GM19397 (cell line): ENCODE measurements at regions not wholly inside any gene's neighbourhood (a gene's known extent, or its start where the extent isn't known, plus 50 kb on each side); places are given as distances from the start of the nearest gene placed in this dataset.

ENCODE experiments used
- ATAC-seq: cut with Tn5 transposase; IDR thresholded peaks from one replicate; pipeline ENCODE4 v1.9.1; 2021; ENCODE audit warnings: mild to moderate bottlenecking, moderate library complexity; ENCODE audit not compliant: unreplicated experiment

DNA sequence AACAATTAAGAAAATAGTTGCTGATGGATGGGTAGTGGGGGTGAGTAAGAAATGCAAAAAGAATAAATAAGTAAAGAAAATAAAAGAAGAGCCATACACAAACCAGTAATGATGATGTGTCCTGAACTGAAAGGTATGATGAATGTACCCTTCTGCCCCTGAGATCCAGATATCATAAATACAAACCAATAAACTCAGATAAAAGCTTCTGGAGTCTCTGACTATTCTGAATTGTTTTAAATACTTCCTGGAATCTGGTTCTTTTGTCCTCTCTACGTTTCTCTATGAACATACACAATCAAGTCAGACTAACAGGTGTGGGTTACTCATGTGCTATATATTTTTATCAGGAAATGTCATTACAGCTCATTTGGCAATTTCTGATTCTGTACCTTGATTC is 153.4 kb downstream of the PPP1R2C start:
- no peak for ATAC-seq

GRCh38 chrX:42619068-42619467 is 158.9 kb downstream of the PPP1R2C start:
- ATAC-seq: no peak

- ATAC-seq: no peak
These were observed 161.0 kb downstream of the PPP1R2C start for GRCh38 chrX:42616981-42617380.

DNA sequence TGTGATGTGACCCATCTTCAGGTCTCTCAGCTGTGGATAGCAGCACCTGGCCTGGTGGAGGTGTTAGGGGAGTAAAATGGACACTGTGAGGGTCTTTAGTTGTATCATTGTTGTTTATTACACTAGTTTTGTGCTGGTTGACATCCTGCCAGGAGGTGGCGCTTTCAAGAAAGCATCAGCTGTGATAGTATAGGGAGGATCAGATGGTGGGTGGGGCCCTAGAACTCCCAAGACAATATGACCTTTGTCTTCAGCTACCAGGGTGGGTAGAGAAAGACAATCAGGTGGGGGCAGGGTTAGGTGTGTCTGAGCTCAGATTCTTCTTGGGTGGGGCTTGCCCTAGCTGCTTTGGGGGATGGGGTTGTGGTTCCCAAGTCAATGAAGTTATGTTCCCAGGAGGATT is 162.8 kb downstream of the PPP1R2C start:
- no peak for ATAC-seq

DNA sequence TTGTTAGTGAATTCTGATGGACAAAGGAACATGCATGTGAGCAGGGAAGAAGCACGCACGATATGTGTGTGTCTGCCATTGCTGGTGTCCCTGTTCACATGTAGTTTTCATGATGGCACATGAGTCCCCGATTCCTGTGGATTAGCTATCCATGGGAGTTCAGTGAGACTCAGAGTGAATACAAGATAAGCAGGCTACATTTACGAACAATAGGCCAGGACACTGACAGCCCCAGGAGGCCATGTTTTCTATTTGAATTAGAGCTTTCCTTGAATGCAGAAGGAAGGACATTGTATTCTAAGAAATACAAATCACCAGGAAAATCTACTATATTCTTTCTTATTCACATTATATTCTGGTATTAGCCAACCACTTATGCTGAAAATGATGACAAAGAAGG is 171.4 kb downstream of the PPP1R2C start:
- no peak for ATAC-seq

- no peak for ATAC-seq
These were observed 173.7 kb downstream of the PPP1R2C start for GRCh38 chrX:42604302-42604701.

GRCh38 chrX:42603016-42603415 is 174.9 kb downstream of the PPP1R2C start:
- no peak for ATAC-seq

GRCh38 chrX:42602566-42602965 is 175.4 kb downstream of the PPP1R2C start:
- no peak for ATAC-seq

DNA sequence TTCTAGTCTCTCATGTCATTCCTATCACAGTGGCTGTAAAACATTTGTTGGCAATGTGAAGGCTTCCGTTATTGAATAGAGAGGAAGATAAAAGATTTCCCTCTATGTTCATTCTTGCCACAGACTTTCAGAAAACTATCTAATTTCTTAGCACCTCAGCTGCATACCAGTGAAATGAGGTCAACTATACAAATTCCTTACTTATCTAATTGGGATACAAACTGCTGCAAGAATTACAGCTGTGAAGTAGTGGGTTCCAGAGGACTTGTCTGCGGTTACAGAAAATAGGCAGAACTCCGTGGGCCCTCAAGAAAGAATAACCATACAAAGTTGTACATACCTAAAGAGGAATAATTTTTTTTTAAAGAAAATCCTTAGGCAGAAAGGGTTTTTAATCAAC is 175.8 kb downstream of the PPP1R2C start:
- no peak for ATAC-seq

DNA sequence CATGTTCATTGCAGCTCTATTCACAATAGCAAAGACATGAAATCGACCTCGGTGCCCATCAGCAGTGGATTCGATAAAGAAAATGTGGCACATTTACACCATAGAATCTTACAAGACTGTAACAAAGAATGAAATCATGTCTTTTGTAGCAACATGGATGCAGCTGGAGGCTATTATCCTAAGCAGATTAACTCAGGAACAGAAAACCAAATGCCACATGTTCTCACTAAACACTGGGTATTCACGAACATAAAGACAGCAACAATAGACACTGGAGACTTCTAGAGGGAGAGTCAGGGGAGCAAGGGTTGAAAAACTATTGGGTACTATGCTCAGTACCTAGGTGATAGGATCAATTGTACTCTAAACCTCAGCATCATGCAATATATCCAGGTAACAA is 180.5 kb downstream of the PPP1R2C start:
- no peak for ATAC-seq

GRCh38 chrX:42585842-42586621 is 191.9 kb downstream of the PPP1R2C start:
- ATAC-seq: no peak

GRCh38 chrX:42577936-42578470 is 200.0 kb downstream of the PPP1R2C start:
- ATAC-seq: no peak

- no peak for ATAC-seq
These were observed 210.7 kb downstream of the PPP1R2C start for GRCh38 chrX:42567268-42567667.

GRCh38 chrX:42565739-42566138 is 212.2 kb downstream of the PPP1R2C start:
- ATAC-seq: no peak

DNA sequence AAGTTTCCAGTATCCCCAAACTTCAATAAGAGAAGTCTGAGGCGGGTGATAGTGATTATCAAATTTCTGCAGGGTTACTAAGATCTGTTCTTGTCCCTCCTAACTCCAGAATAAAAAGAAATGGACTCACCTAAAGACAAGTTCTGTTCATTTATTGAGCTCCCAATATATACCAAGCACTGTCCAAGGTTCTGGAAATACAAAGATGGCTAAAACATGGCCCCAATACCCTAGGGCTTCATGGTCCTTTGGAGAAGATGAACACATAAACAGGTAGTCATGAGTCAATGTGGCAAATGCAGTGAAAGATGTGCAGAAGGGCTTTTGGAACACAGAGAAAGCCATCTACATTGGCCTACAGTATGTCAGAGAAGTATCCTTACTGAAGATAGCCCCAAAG is 231.2 kb downstream of the PPP1R2C start:
- no peak for ATAC-seq

- no peak for ATAC-seq
These were observed 233.1 kb downstream of the PPP1R2C start for GRCh38 chrX:42544883-42545282.

GRCh38 chrX:42541554-42541953 is 236.4 kb downstream of the PPP1R2C start:
- no peak for ATAC-seq

DNA sequence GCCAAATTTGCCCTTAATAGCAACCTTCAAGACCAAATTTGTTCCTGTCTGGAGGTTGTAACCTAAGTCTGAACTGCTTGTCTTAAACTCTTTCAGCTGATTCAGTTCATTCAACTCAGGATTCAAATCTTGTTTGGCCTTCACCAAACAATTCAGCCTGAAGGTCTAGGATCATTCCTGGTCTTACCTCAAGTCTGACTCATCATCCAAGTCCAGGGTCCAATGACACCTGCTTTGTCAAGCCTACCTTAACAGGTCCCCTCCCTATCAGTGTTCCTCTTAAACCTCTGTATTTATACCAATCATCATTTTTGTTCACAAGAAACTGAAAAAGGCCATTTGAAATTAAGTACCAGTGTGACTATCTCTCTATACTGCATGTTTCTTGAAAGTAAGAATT is 237.8 kb downstream of the PPP1R2C start:
- ATAC-seq: no peak

- no peak for ATAC-seq
These were observed 239.6 kb downstream of the PPP1R2C start for GRCh38 chrX:42538405-42538804.

DNA sequence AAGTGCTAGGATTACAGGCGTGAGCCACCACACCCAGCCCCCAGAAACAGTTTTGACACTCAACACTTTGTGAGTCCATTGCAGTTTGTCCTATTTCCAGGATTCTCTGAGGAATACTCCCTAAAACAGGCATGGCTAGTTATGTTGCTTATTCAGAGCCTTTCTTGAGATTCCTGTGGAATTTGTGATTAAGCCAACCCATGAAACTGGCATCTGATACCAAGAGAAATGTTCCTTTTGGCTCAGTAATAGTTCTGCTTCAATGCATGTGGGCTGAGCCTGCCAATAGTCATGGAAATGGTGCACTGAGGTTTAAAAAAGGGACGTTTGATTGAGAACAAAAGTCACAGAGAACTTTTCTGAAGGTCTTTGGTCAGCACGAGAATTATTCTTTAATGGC is 241.7 kb downstream of the PPP1R2C start:
- no peak for ATAC-seq

DNA sequence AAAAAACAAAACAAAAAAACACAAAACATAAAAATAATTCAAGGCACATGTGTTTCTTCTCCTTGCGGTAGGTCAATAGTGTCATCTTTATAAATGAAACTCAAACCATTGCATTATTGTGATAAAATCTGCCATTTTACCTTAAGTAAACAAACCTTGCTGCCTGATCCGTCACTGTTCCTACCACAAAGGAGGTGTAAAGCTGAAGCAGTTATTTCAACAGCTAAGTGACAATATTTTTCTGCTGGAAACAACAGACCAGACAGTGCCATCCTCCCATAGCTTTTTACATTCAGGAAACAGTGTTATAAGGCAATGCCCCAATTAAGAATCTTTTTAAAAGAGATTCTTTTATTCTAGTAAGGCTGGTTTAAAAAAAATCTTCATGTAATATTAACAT is 242.7 kb downstream of the PPP1R2C start:
- ATAC-seq: no peak

DNA sequence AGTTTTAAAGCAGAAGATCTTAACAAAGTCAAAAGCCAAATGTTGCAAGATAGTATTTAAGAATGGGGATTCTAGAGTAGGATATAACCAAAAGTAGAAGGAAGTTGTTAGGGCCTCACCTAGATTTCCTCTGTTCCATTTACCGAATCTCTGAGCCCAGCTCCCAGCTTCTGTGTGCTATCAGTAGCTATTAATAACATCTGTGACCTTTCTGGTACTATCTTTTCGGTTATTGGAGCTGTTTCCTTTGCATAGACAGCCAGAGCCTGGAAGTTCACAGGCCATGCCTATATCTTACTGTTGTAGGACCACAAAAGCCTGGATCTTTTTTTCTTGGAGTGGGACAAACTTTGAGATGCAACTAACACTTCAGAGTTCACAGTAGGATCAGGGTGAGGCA is 244.2 kb downstream of the PPP1R2C start:
- no peak for ATAC-seq

DNA sequence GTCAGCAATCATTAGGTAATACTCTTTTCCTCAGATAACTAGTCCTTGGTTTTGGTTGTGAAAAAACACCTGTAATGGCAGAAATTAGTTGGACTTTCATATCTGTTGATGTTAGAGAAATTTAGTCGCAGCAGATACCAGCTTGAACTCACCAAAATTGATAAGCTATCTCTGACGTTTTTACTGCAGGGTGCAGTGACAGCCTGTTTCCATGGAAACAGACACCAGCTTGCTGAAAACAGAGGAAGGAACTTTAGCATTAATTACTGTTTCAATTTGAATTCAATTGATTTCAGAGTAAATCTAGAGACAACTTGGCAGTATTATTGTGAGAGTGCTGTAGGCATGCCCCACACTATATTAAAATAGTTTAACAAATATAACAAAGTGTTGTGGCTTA is 246.5 kb downstream of the PPP1R2C start:
- no peak for ATAC-seq
